Suprapubic skin (tissue), 4 donors: ENCODE measurements at regions not wholly inside any gene's neighbourhood (a gene's known extent, or its start where the extent isn't known, plus 50 kb on each side); places are given as distances from the start of the nearest gene placed in this dataset.
"Not testable (repeated sequence)": the region's sequence is repeated elsewhere in the genome, so short reads cannot be mapped to it uniquely, and the experiment has no call there.

ENCODE experiments used
- DNase-seq, 2 donors: peaks; one replicate each; pipeline ENCODE4 v3.0.0-alpha.2; 2019; ENCODE audit warnings: low spot score in 2 of 2
- H3K27ac ChIP-seq: fragments of 200-600 bp; sonication (generic); one replicate; pipeline ENCODE4 v1.5.1; 2019
- H3K27me3 ChIP-seq: fragments of 200-600 bp; sonication (generic); one replicate; pipeline ENCODE4 v1.5.1; 2019
- H3K36me3 ChIP-seq: fragments of 200-600 bp; sonication (generic); one replicate; pipeline ENCODE4 v1.5.1; 2019
- H3K4me1 ChIP-seq: fragments of 200-600 bp; sonication (generic); one replicate; pipeline ENCODE4 v1.5.1; 2019
- H3K4me3 ChIP-seq: fragments of 200-600 bp; sonication (generic); one replicate; pipeline ENCODE4 v1.5.1; 2019; ENCODE audit warnings: mild to moderate bottlenecking
- H3K9me3 ChIP-seq: fragments of 200-600 bp; sonication (generic); one replicate; pipeline ENCODE4 v1.5.1; 2019
- EP300 ChIP-seq: sonication (generic); formaldehyde crosslinking; IDR thresholded peaks from one replicate; pipeline ENCODE4 v1.6.1; 2017; ENCODE audit warnings: antibody characterized with exemption
- POLR2A ChIP-seq, 2 donors: fragments of 450-650 bp; IDR thresholded peaks; one replicate each; pipeline ENCODE4 v1.6.1; 2017; ENCODE audit warnings: antibody characterized with exemption in 2 of 2, mild to moderate bottlenecking in 2 of 2, moderate library complexity in 2 of 2
- POLR2AphosphoS5 ChIP-seq, 3 donors: sonication (generic); formaldehyde crosslinking; IDR thresholded peaks; one replicate each; pipeline ENCODE4 v1.6.1; 2017; ENCODE audit warnings: antibody characterized with exemption in 3 of 3
- WGBS: methylation state at CpG from one replicate; pipeline ENCODE4 v1.1.5; 2018; 5-methylcytosine and 5-hydroxymethylcytosine counted together
- TF ChIP-seq, protein P1 (sequence below), 2 donors: fragments of 200-600 bp in 1 of 2; fragments of 450-650 bp in 1 of 2; sonication (generic) in 1 of 2; IDR thresholded peaks; one replicate each; pipeline ENCODE4 v1.5.1; 2016 to 2019; ENCODE audit warnings: antibody characterized with exemption in 2 of 2, mild to moderate bottlenecking in 1 of 2, moderate library complexity in 1 of 2

- 71% methylated on average over 4 of the region's 4 CpGs for WGBS
Observed at GRCh38 chr7:108875139-108875538, 305.5 kb downstream of the DNAJB9 start.

DNA sequence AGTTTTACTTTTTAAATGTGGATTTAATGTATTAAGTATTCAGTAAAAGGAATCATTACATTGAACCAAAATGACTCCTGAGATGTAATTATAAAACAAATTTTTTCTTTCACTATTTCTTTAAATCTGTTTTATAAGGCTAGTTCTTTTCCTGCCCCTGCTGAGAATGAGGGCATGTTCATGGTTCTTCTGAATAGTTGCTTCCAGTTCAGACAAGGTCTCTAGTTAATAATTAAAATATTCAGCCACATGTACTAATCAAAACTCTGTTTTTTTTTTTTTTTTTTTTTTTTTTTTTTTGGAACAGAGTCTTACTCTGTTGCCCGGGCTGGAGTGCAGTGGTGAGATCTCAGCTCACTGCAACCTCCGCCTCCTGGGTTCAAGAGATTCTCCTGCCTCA, 321.2 kb downstream of the DNAJB9 start:
- H3K27me3 ChIP-seq: no peaks in the 10 kb centered on the region
- WGBS: 77% methylated on average over 2 of the region's 2 CpGs
- H3K36me3 ChIP-seq: no peaks in the 10 kb centered on the region
- H3K4me1 ChIP-seq: no peaks in the 10 kb centered on the region
- H3K9me3 ChIP-seq: peaks cover 5% of the 10 kb centered on the region
- no peak for DNase-seq
- H3K4me3 ChIP-seq: no peak overlapping the region
- no peak overlapping the region for H3K27ac ChIP-seq
- TF ChIP-seq POLR2A (IDR thresholded peaks at IDR 0.05) (no peak), EP300 (no peak), POLR2AphosphoS5 (IDR thresholded peaks at IDR 0.05) (no peak)
- TF ChIP-seq, protein P1, sequence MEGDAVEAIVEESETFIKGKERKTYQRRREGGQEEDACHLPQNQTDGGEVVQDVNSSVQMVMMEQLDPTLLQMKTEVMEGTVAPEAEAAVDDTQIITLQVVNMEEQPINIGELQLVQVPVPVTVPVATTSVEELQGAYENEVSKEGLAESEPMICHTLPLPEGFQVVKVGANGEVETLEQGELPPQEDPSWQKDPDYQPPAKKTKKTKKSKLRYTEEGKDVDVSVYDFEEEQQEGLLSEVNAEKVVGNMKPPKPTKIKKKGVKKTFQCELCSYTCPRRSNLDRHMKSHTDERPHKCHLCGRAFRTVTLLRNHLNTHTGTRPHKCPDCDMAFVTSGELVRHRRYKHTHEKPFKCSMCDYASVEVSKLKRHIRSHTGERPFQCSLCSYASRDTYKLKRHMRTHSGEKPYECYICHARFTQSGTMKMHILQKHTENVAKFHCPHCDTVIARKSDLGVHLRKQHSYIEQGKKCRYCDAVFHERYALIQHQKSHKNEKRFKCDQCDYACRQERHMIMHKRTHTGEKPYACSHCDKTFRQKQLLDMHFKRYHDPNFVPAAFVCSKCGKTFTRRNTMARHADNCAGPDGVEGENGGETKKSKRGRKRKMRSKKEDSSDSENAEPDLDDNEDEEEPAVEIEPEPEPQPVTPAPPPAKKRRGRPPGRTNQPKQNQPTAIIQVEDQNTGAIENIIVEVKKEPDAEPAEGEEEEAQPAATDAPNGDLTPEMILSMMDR (IDR thresholded peaks at IDR 0.05): no peak

More at GRCh38 chr7:108875139-108875538, 305.5 kb downstream of the DNAJB9 start:
- TF ChIP-seq POLR2A (IDR thresholded peaks at IDR 0.05) (no peak), POLR2AphosphoS5 (IDR thresholded peaks at IDR 0.05) (no peak), EP300 (no peak)
- TF ChIP-seq, protein P1 (IDR thresholded peaks at IDR 0.05): no peak
- Histone ChIP-seq H3K36me3 (no peaks in the 10 kb centered on the region), H3K9me3 (peaks cover 23% of the 10 kb centered on the region), H3K4me3 (no peak overlapping the region), H3K4me1 (no peaks in the 10 kb centered on the region), H3K27me3 (no peaks in the 10 kb centered on the region), H3K27ac (no peak overlapping the region)
- DNase-seq: no peak

DNA sequence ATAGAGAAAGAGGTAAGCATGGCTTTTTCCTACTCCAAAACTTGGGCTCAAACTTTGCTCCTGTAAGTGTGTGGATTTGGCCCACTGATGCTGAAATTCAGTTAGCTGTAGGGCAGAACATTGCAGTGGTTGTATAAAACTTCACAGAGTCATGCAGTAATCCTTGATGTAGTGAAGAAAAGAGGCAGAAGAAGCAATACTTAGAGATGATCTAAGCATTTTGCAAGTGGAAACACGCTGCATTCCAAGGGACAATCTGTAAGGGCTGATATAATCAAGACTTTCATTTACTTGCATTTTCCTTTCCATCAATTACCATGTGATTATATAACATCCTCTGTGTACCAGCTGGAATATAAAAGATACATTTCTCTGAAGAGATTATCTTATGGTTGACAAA, 338.8 kb downstream of the DNAJB9 start:
- Histone ChIP-seq H3K4me1 (no peaks in the 10 kb centered on the region), H3K9me3 (no peaks in the 10 kb centered on the region), H3K27ac (no peak overlapping the region), H3K36me3 (no peaks in the 10 kb centered on the region), H3K27me3 (no peaks in the 10 kb centered on the region), H3K4me3 (no peak overlapping the region)
- no peak for DNase-seq
- WGBS: 29% methylated on average over 1 of the region's 1 CpG
- no peak for TF ChIP-seq POLR2AphosphoS5 (IDR thresholded peaks at IDR 0.05)
- no peak for TF ChIP-seq POLR2A (IDR thresholded peaks at IDR 0.05)
- no peak for TF ChIP-seq EP300
- TF ChIP-seq, protein P1 (IDR thresholded peaks at IDR 0.05): no peak

GRCh38 chr7:108911016-108911415, 341.3 kb downstream of the DNAJB9 start:
- no peaks in the 10 kb centered on the region for H3K4me1 ChIP-seq
- H3K27ac ChIP-seq: no peak overlapping the region
- H3K36me3 ChIP-seq: no peaks in the 10 kb centered on the region
- H3K9me3 ChIP-seq: peaks cover 12% of the 10 kb centered on the region
- 96% methylated on average over 1 of the region's 1 CpG for WGBS
- no peak overlapping the region for H3K4me3 ChIP-seq
- no peaks in the 10 kb centered on the region for H3K27me3 ChIP-seq
- no peak for DNase-seq
- TF ChIP-seq EP300 (no peak), POLR2A (IDR thresholded peaks at IDR 0.05) (no peak)

DNA sequence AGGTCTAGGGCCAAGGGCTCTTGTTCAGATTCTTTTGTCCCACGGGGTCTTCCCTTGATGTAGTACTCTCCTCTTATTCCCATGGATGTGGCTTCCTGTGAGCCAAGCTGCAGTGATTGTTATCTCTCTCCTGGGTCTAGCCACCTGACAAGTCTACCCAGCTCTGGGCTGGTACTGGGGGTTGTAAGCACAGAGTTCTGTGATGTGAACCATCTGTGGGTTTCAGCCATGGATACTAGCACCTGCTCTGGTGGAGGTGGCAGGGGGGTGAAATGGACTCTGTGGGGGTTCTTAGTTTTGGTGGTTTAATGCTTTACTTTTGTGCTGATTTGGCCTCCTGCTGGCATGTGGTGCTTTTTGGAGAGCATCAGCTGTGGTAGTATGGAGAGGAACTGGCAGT, 350.8 kb downstream of the DNAJB9 start:
- H3K4me3 ChIP-seq: no peak overlapping the region
- peaks cover 7% of the 10 kb centered on the region for H3K9me3 ChIP-seq
- no peaks in the 10 kb centered on the region for H3K27me3 ChIP-seq
- H3K27ac ChIP-seq: no peak overlapping the region
- no peak for TF ChIP-seq EP300
- TF ChIP-seq, protein P1 (IDR thresholded peaks at IDR 0.05): no peak
- no peak for TF ChIP-seq POLR2AphosphoS5 (IDR thresholded peaks at IDR 0.05)
- no peak for TF ChIP-seq POLR2A (IDR thresholded peaks at IDR 0.05)
- no peak for DNase-seq
- H3K4me1 ChIP-seq: no peaks in the 10 kb centered on the region
- no peaks in the 10 kb centered on the region for H3K36me3 ChIP-seq
- WGBS: 27% methylated on average over 1 of the region's 1 CpG

GRCh38 chr7:108943048-108943447, 373.4 kb downstream of the DNAJB9 start:
- H3K4me1 ChIP-seq: not testable (repeated sequence)
- 94% methylated on average over 14 of the region's 14 CpGs for WGBS

More at GRCh38 chr7:108943048-108943447, 373.4 kb downstream of the DNAJB9 start:
- H3K9me3 ChIP-seq, H3K36me3 ChIP-seq, H3K27me3 ChIP-seq, H3K27ac ChIP-seq, H3K4me3 ChIP-seq, DNase-seq: not testable (repeated sequence)
